HG03159 (cell line): ENCODE measurements at regions not wholly inside any gene's neighbourhood (a gene's known extent, or its start where the extent isn't known, plus 50 kb on each side); places are given as distances from the start of the nearest gene placed in this dataset.
"Not testable (repeated sequence)": the region's sequence is repeated elsewhere in the genome, so short reads cannot be mapped to it uniquely, and the experiment has no call there.

ENCODE experiments used
- ATAC-seq: cut with Tn5 transposase; IDR thresholded peaks from one replicate; pipeline ENCODE4 v1.9.1; 2021; ENCODE audit warnings: mild to moderate bottlenecking, moderate library complexity; ENCODE audit not compliant: unreplicated experiment

GRCh38 chr2:147000151-147000550 is 844.7 kb upstream of the ACVR2A start:
- not testable (repeated sequence) for ATAC-seq

GRCh38 chr2:146997945-146998344 is 846.9 kb upstream of the ACVR2A start:
- ATAC-seq, result no peak

- no peak for ATAC-seq
Observed at GRCh38 chr2:146997488-146997887, 847.3 kb upstream of the ACVR2A start.

GRCh38 chr2:146994246-146994645 is 850.6 kb upstream of the ACVR2A start:
- no peak for ATAC-seq

GRCh38 chr2:146992466-146992865 is 852.4 kb upstream of the ACVR2A start:
- no peak for ATAC-seq

- no peak for ATAC-seq
Observed at GRCh38 chr2:146992057-146992456, 852.8 kb upstream of the ACVR2A start.

- no peak for ATAC-seq
Observed at GRCh38 chr2:146990311-146991054, 854.3 kb upstream of the ACVR2A start.

GRCh38 chr2:146989741-146990140 is 855.1 kb upstream of the ACVR2A start:
- no peak for ATAC-seq

- no peak for ATAC-seq
Observed at GRCh38 chr2:146987996-146988395, 856.8 kb upstream of the ACVR2A start.

GRCh38 chr2:146986161-146986560 is 858.7 kb upstream of the ACVR2A start:
- peak; percentile 45 for ATAC-seq

GRCh38 chr2:146985753-146986152 is 859.1 kb upstream of the ACVR2A start:
- ATAC-seq, result no peak

- no peak for ATAC-seq
Observed at GRCh38 chr2:146984014-146984413, 860.8 kb upstream of the ACVR2A start.

GRCh38 chr2:146982393-146982846 is 862.4 kb upstream of the ACVR2A start:
- ATAC-seq, result no peak

- no peak for ATAC-seq
Observed at GRCh38 chr2:146981921-146982320, 862.9 kb upstream of the ACVR2A start.

- no peak for ATAC-seq
Observed at GRCh38 chr2:146979746-146980145, 865.1 kb upstream of the ACVR2A start.

- ATAC-seq, result no peak
Observed at GRCh38 chr2:146978577-146979555, 866.0 kb upstream of the ACVR2A start.

- ATAC-seq, result not testable (repeated sequence)
Observed at GRCh38 chr2:146970981-146971380, 873.8 kb upstream of the ACVR2A start.

- ATAC-seq, result not testable (repeated sequence)
Observed at GRCh38 chr2:146969703-146970102, 875.1 kb upstream of the ACVR2A start.

GRCh38 chr2:146964494-146964893 is 880.3 kb upstream of the ACVR2A start:
- no peak for ATAC-seq

- no peak for ATAC-seq
Observed at GRCh38 chr2:146954544-146954943, 890.3 kb upstream of the ACVR2A start.

GRCh38 chr2:146952696-146953095 is 892.1 kb upstream of the ACVR2A start:
- ATAC-seq, result no peak

- no peak for ATAC-seq
Observed at GRCh38 chr2:146950911-146951310, 893.9 kb upstream of the ACVR2A start.
